BLaER1 treated with 17β-estradiol and CSF1 and Interleukin-3, amounts not matched to agents 10 nM and 100 nM (cell line): ENCODE measurements at regions not wholly inside any gene's neighbourhood (a gene's known extent, or its start where the extent isn't known, plus 50 kb on each side); places are given as distances from the start of the nearest gene placed in this dataset.

Source experiments
- H3K27ac ChIP-seq, 11 experiments: shearing (Covaris generic); formaldehyde crosslinking; 2 replicates each; pipeline ENCODE4 v1.8.1; 2022
- H3K27me3 ChIP-seq, 11 experiments: shearing (Covaris generic); formaldehyde crosslinking; 2 replicates each; pipeline ENCODE4 v1.8.1; 2022
- H3K36me3 ChIP-seq, 11 experiments: shearing (Covaris generic); formaldehyde crosslinking; 2 replicates each; pipeline ENCODE4 v1.8.1; 2022
- H3K4me1 ChIP-seq, 10 experiments: shearing (Covaris generic); formaldehyde crosslinking; 2 replicates each; pipeline ENCODE4 v1.8.1; 2022
- H3K4me2 ChIP-seq, 11 experiments: shearing (Covaris generic); formaldehyde crosslinking; 2 replicates each; pipeline ENCODE4 v1.8.1; 2022
- H3K4me3 ChIP-seq, 10 experiments: shearing (Covaris generic); formaldehyde crosslinking; 2 replicates each; pipeline ENCODE4 v1.8.1; 2022
- H3K9ac ChIP-seq, 11 experiments: shearing (Covaris generic); formaldehyde crosslinking; 2 replicates each; pipeline ENCODE4 v1.8.1; 2022
- H3K9me3 ChIP-seq, 11 experiments: shearing (Covaris generic); formaldehyde crosslinking; replicated peaks in 1 of 11; 2 replicates each; pipeline ENCODE4 v1.8.1; 2022
- H4K20me1 ChIP-seq, 11 experiments: shearing (Covaris generic); formaldehyde crosslinking; 2 replicates each; pipeline ENCODE4 v1.8.1; 2022
- Cebpa-rat ChIP-seq, 11 experiments: shearing (Covaris generic); IDR thresholded peaks; 2 replicates each; pipeline ENCODE4 v1.8.1; 2022

DNA sequence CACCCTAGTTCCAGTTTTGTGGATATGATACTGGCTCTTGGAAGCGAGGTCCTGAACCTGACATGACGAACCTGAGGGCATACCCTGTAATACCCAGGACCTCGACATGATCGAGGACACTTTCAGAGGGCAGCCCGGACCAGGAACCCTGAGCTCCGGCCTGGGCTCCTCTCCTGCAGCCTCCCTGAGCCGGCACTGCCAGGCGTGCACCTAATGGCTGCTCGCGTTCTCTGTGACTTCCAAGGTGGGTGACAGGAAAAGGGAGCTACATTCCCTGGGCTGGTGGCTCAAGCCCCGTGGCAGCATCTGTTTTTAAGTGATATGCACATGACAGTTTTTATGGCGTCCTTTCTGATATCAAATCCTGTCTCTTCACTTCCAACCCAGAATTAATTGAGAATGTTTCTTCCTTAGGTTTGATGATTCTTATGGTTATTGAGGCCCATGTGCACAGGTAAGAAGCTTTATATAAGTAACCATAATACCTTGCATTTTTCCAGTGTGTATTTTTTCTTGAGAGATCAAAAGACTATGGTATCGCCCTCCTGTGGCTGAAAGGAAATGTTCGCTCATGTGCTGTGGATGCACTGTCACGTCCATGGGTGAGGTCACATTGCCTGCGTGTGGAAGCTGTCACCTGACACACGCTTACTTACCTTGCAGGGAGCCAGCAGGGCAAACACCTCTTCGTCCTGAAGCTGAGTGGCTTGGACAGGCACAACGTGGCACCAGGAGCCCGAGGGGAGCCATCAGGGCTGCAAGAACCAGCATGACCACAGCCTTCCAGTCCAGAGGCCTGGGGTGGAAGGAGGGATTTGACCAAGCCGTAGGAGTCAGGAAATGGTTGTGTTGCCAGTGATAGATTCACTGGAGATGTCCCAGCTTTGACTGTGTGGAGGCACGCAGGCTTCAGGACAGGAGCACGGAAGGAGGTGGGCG lies 367.4 kb upstream of the MYT1L start:
- Histone ChIP-seq H3K27ac (no peak overlapping the region), H3K9ac (no peak overlapping the region), H3K36me3 (no peaks in the 10 kb centered on the region), H3K4me3 (no peak overlapping the region), H3K27me3 (no peaks in the 10 kb centered on the region), H4K20me1 (no peaks in the 10 kb centered on the region), H3K4me2 (peak overlapping the region in 9 of 11 experiments; percentile 22 to 65 (median 52); a peak in 16 of 22 replicates), H3K4me1 (peaks cover under 1 to 18% (median 11%) of the 10 kb centered on the region in 10 experiments; a peak in 16 of 20 replicates), H3K9me3 (no peaks in the 10 kb centered on the region)
- no peak for TF ChIP-seq Cebpa-rat (IDR thresholded peaks at IDR 0.05)

DNA sequence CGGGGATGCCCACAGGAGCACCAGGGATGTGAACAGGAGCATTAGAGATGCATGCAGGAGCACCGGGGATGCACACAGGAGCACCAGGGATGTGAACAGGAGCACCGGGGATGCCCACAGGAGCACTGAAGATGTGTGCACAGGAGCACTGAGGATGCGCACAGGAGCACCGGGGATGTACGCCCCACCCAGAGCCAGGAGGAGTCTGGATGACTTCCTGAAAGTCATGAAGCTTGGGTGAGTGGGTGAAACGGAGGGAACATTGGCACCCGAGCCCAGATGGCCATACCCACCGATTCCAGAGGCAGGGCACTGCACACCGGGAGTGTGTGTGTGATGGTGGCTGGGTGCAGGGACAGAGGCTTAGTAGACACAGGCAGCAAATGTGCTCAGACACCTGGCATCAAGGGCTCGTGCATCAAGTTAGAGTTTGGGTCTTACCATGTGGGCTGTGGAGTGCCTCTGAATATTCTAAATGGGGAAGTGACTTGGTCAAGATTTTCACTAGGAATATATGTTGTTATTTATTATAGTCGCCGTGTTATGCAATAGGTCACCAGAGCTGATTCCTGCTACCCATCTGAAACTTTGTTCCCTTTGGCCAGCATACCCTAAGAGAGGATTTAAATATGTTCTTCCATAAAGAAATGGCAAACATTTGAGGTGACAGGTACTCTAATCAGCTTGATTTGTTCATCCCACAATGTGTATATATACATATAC lies 365.8 kb upstream of the MYT1L start:
- Histone ChIP-seq H3K36me3 (no peaks in the 10 kb centered on the region), H3K4me3 (no peak overlapping the region), H3K9me3 (no peaks in the 10 kb centered on the region), H3K27ac (no peak overlapping the region), H3K27me3 (no peaks in the 10 kb centered on the region), H3K4me1 (peaks cover 0 to 14% (median 11%) of the 10 kb centered on the region in 10 experiments; a peak in 15 of 20 replicates), H3K9ac (no peak overlapping the region), H4K20me1 (no peaks in the 10 kb centered on the region; a peak in 1 of 22 replicates), H3K4me2 (peak overlapping the region in 1 of 11 experiments; percentile 19; a peak in 1 of 22 replicates)
- TF ChIP-seq Cebpa-rat (IDR thresholded peaks at IDR 0.05): no peak

DNA sequence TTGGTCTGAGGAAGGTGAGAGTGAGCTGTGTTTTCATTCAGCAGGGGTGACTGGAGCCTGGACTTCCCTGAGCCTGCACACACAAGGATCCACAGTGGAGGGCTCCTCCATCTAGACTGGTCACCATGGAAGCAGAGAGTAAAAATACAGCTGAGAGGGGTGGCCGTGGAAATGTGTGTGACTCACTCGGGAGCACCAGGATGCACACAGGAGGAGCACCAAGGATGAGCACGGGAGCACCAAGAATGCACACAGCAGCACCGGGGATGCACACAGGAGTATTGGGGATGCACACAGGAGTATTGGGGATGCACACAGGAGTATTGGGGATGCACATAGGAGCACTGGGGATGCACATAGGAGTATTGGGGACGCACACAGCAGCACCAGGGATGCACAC lies 365.2 kb upstream of the MYT1L start:
- Histone ChIP-seq H3K9ac (no peak overlapping the region), H3K4me3 (no peak overlapping the region), H3K27ac (no peak overlapping the region), H3K27me3 (no peaks in the 10 kb centered on the region), H3K36me3 (no peaks in the 10 kb centered on the region), H3K4me1 (peaks cover 0 to 14% (median 11%) of the 10 kb centered on the region in 10 experiments; a peak in 15 of 20 replicates), H3K9me3 (no peaks in the 10 kb centered on the region), H3K4me2 (no peak overlapping the region), H4K20me1 (no peaks in the 10 kb centered on the region; a peak in 1 of 22 replicates)
- no peak for TF ChIP-seq Cebpa-rat (IDR thresholded peaks at IDR 0.05)

DNA sequence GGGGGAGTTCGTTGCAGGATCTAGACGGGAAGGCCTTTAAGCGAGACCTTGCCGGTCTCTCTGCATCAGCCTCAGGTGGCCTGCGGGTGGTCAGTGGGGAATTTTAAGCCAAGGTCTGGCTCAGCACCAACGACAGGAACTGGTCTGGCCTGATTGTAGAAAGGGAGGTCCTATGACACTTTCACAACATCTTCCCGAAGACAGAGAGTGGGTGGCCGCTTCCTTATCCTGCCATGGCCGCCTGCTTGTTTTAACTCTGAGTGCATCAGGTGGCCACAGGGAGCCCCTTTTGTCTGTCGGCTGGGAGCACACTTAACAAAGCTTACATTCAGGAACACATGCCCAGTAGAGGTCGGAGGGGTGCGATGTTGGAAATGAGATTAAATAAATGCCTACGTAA lies 363.7 kb upstream of the MYT1L start:
- Histone ChIP-seq H3K36me3 (no peaks in the 10 kb centered on the region), H3K4me2 (no peak overlapping the region), H4K20me1 (no peaks in the 10 kb centered on the region; a peak in 1 of 22 replicates), H3K9ac (no peak overlapping the region), H3K4me1 (peaks cover 0 to 23% (median 19%) of the 10 kb centered on the region in 10 experiments; a peak in 15 of 20 replicates), H3K9me3 (no peaks in the 10 kb centered on the region), H3K27ac (no peak overlapping the region), H3K27me3 (no peaks in the 10 kb centered on the region), H3K4me3 (no peak overlapping the region)
- TF ChIP-seq Cebpa-rat (IDR thresholded peaks at IDR 0.05): no peak

DNA sequence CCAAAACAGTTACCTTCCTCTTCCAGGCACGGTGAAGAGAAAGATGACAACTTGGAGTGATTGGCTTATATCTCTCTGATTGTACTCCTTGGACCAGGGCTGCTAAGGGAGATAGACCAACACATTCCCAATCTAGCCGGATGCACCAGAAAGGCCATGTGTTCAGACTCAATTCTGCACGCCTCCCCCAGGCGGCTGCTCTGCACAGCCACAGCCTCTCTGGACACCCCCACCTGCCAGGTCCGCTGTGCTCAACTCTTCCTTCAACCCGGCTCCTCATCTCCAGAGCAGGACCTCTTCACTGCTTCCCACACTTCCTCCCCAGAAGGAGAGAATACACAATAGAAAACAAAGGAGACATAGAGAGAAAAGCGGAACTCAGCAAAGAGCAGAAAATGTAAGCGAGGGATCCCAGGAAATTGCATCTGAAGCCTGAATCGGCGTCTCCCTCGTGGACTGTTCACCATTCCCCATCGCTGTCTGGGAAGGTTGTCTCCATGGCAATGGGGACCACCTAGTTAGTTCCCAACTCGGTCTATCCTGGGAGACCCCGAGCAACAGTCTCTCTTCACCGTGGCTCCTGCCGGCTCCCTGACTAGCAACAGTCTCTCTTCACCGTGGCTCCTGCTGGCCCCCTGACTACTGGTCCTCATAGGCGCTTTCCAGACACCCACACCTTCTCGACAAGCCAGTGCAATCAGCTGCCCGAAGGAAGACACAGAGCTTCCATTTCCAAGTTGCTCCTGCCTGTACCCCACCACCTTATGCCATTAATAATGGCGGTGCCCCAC lies 361.7 kb upstream of the MYT1L start:
- H3K9me3 ChIP-seq: no peaks in the 10 kb centered on the region
- TF ChIP-seq Cebpa-rat (IDR thresholded peaks at IDR 0.05): no peak
- no peak overlapping the region for H3K27ac ChIP-seq
- H3K4me3 ChIP-seq: no peak overlapping the region
- peaks cover 0 to 24% (median 18%) of the 10 kb centered on the region in 10 experiments; a peak in 12 of 20 replicates for H3K4me1 ChIP-seq
- H3K27me3 ChIP-seq: no peaks in the 10 kb centered on the region
- H3K9ac ChIP-seq: no peak overlapping the region
- no peaks in the 10 kb centered on the region for H3K36me3 ChIP-seq
- no peak overlapping the region for H3K4me2 ChIP-seq
- H4K20me1 ChIP-seq: peaks cover 0 to 2% (median 0%) of the 10 kb centered on the region in 11 experiments; a peak in 1 of 22 replicates

DNA sequence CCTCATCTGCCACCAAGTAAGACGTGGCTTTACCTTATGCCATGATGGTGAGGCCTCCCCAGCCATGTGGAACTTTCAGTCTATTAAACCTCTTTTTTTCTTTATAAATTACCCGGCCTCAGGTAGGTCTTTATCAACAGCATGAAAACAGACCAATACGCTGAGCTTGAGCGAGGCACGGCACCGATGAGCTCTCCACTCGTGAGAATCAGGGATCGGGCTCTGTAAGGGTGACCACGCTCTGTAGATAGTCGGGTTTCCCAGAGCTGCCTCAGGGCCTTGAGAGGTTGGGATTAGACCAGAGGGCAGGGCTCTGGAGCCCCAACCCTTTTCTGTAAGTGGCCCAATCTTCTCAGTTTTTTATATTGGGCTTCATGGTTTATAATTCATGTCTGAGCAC lies 360.3 kb upstream of the MYT1L start:
- no peak overlapping the region for H3K4me3 ChIP-seq
- no peaks in the 10 kb centered on the region for H3K27me3 ChIP-seq
- no peak for TF ChIP-seq Cebpa-rat (IDR thresholded peaks at IDR 0.05)
- H3K4me2 ChIP-seq: no peak overlapping the region
- H3K9ac ChIP-seq: no peak overlapping the region
- peaks cover 0 to 4% (median 0%) of the 10 kb centered on the region in 11 experiments; a peak in 1 of 22 replicates for H4K20me1 ChIP-seq
- H3K27ac ChIP-seq: no peak overlapping the region
- H3K9me3 ChIP-seq: no peaks in the 10 kb centered on the region
- no peaks in the 10 kb centered on the region for H3K36me3 ChIP-seq
- H3K4me1 ChIP-seq: peaks cover 5 to 31% (median 25%) of the 10 kb centered on the region in 10 experiments; a peak in 19 of 20 replicates

DNA sequence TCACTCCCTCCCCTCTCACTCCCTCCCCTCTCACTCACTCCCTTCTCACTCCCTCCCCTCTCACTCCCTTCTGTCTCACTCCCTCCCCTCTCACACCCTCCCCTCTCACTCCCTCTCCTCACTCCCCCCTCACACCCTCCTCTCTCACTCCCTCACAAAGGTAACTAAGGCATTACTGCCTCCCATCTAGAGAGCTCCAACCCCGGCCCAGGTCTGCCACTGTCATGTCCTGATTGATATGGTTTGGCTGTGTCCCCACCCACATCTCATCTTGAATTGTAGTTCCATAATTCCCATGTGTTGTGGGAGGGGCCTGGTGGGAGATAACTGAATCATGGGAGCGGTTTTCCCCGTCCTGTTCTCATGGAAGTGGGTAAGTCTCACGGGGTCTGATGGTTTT lies 359.9 kb upstream of the MYT1L start:
- H3K4me2 ChIP-seq: no peak overlapping the region
- no peaks in the 10 kb centered on the region for H3K9me3 ChIP-seq
- TF ChIP-seq Cebpa-rat (IDR thresholded peaks at IDR 0.05): no peak
- H3K36me3 ChIP-seq: no peaks in the 10 kb centered on the region
- peaks cover 10 to 36% (median 29%) of the 10 kb centered on the region in 10 experiments; a peak in 19 of 20 replicates for H3K4me1 ChIP-seq
- peaks cover 0 to 4% (median 0%) of the 10 kb centered on the region in 11 experiments; a peak in 1 of 22 replicates for H4K20me1 ChIP-seq
- H3K4me3 ChIP-seq: no peak overlapping the region
- no peak overlapping the region for H3K9ac ChIP-seq
- no peaks in the 10 kb centered on the region for H3K27me3 ChIP-seq
- H3K27ac ChIP-seq: no peak overlapping the region

DNA sequence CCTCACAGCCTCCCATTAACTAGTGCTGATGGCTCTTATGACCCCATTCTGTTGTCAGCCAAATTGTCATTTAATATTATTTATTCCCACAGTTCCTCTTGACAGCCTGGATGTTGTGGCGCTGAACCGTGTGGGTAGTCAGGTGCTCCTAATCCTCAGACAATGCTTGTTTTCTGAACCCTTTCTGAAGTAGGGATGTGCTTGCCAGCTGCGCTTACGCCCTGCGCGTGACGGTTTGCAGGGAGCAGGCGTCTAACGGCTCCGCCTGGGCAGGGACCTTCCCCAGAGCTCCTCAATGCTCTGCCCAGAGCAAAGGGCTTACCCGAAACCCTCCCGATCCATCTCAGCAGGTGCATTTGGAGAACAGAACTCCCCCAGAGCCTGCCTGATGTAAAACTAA lies 358.2 kb upstream of the MYT1L start:
- no peak overlapping the region for H3K9ac ChIP-seq
- peaks cover 0 to 4% (median 0%) of the 10 kb centered on the region in 11 experiments; a peak in 1 of 22 replicates for H4K20me1 ChIP-seq
- TF ChIP-seq Cebpa-rat (IDR thresholded peaks at IDR 0.05): no peak
- no peak overlapping the region for H3K27ac ChIP-seq
- H3K4me3 ChIP-seq: no peak overlapping the region
- H3K4me2 ChIP-seq: peak overlapping the region in 6 of 11 experiments; percentile 19 to 68 (median 49); a peak in 10 of 22 replicates
- H3K4me1 ChIP-seq: peaks cover 10 to 40% (median 32%) of the 10 kb centered on the region in 10 experiments; a peak in 19 of 20 replicates
- H3K9me3 ChIP-seq: no peaks in the 10 kb centered on the region
- no peaks in the 10 kb centered on the region for H3K27me3 ChIP-seq
- no peaks in the 10 kb centered on the region for H3K36me3 ChIP-seq
